IPS DF 4.7 (cell line): ENCODE measurements at regions not wholly inside any gene's neighbourhood (a gene's known extent, or its start where the extent isn't known, plus 50 kb on each side); places are given as distances from the start of the nearest gene placed in this dataset.

Experiments
- DNase-seq: peaks from one replicate; pipeline ENCODE4 v3.0.0-alpha.2; 2013; ENCODE audit warnings: low spot score; ENCODE audit errors: extremely low read depth

- DNase-seq, result no peak
Measured at GRCh38 chrX:17923546-17923945, 62.4 kb upstream of the RAI2 start.

GRCh38 chrX:17922303-17922702 is 61.2 kb upstream of the RAI2 start:
- no peak for DNase-seq

- no peak for DNase-seq
Measured at GRCh38 chrX:17919896-17920446, 58.9 kb upstream of the RAI2 start.

GRCh38 chrX:17917945-17918577 is 57.0 kb upstream of the RAI2 start:
- DNase-seq, result no peak

- no peak for DNase-seq
Measured at GRCh38 chrX:17913801-17914200, 52.7 kb upstream of the RAI2 start.
